ENCODE measurements at regions not wholly inside any gene's neighbourhood (a gene's known extent, or its start where the extent isn't known, plus 50 kb on each side); places are given as distances from the start of the nearest gene placed in this dataset.

DNA sequence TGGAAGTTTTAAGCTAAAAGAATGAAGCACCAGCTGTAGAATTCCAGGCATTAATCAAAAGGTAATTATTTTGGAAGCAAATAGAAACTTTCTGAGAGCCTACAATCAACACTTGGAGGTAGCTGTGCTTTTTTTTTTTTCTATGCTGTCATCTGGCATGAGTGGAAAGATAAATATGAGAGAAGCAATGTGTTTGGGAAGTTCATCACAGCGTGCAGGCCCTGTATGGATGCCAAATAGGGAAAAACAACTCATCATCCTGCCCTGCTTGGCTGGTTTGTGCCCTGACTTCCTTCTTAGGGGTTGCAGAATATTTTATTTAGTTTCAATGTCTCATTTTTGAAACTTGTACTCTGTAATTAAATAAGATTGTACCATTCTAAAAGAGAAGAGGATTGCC, 437.4 kb downstream of the PIK3C3 start:
- Histone ChIP-seq H2AFZ (ENCODE audit: low read length) (no peak overlapping the region), H3K27me3 (ENCODE audit: low read length) (no peaks in the 10 kb centered on the region), H3K4me3 (ENCODE audit: low read length) (no peak overlapping the region), H4K20me1 (ENCODE audit: low read length) (no peaks in the 10 kb centered on the region), H3F3A (ENCODE audit: low read length, unreplicated experiment) (no peaks in the 10 kb centered on the region), H3K9me3 (ENCODE audit: low read length) (no peaks in the 10 kb centered on the region), H3K4me2 (ENCODE audit: low read length) (no peak overlapping the region), H3K27ac (ENCODE audit: low read length) (no peak overlapping the region), H3K9ac (ENCODE audit: low read length) (no peak overlapping the region), H3K79me2 (ENCODE audit: low read length) (no peaks in the 10 kb centered on the region), H3K9me2 (replicated peaks; ENCODE audit: low read length) (no peaks in the 10 kb centered on the region), H3K36me3 (ENCODE audit: low read depth, low read length) (no peaks in the 10 kb centered on the region), H3K4me1 (ENCODE audit: insufficient read depth, low read length) (no peaks in the 10 kb centered on the region)
- ChIA-PET POLR2A (ENCODE audit: unreplicated experiment) (no interaction called here), CTCF (no interaction called here)
- TF ChIP-seq EZH2phosphoT487 (IDR thresholded peaks at IDR 0.05; ENCODE audit: borderline replicate concordance, low read length) (no peak), EZH2 (IDR thresholded peaks at IDR 0.05; ENCODE audit: low read length, unreplicated experiment) (no peak)
- TF ChIP-seq, protein P1, sequence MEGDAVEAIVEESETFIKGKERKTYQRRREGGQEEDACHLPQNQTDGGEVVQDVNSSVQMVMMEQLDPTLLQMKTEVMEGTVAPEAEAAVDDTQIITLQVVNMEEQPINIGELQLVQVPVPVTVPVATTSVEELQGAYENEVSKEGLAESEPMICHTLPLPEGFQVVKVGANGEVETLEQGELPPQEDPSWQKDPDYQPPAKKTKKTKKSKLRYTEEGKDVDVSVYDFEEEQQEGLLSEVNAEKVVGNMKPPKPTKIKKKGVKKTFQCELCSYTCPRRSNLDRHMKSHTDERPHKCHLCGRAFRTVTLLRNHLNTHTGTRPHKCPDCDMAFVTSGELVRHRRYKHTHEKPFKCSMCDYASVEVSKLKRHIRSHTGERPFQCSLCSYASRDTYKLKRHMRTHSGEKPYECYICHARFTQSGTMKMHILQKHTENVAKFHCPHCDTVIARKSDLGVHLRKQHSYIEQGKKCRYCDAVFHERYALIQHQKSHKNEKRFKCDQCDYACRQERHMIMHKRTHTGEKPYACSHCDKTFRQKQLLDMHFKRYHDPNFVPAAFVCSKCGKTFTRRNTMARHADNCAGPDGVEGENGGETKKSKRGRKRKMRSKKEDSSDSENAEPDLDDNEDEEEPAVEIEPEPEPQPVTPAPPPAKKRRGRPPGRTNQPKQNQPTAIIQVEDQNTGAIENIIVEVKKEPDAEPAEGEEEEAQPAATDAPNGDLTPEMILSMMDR (conservative IDR thresholded peaks at IDR 0.05; ENCODE audit: low read depth, low read length) = no peak
- ATAC-seq (no peak), DNase-seq (no peak)
- BruUV-seq (replicated peaks) = no TSS peak
- intact Hi-C loops (cut with micrococcal nuclease) = no loop called here

DNA sequence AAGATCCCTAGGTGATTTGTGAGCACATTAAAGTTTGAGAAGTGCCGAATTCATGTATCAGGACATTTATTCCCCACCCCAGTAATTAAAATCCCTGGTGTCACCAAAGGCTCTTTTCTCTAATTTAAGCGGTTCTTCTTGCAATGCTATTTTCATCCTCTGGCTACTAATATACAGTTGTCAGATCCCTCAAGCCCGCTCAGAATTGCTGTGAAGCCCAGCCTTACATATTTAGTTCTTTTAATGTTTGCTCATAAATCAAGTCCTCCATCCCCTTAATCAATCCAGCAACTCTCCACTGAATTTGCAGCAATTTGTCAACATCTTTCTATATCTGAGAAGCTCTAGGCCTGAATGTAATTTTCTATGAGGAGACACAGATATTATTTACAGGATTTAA, 437.9 kb downstream of the PIK3C3 start:
- Histone ChIP-seq H3K9ac (ENCODE audit: low read length) (no peak overlapping the region), H3K27me3 (ENCODE audit: low read length) (no peaks in the 10 kb centered on the region), H3K9me3 (ENCODE audit: low read length) (no peaks in the 10 kb centered on the region), H3K4me1 (ENCODE audit: insufficient read depth, low read length) (no peaks in the 10 kb centered on the region), H3K36me3 (ENCODE audit: low read depth, low read length) (no peaks in the 10 kb centered on the region), H3K4me3 (ENCODE audit: low read length) (no peak overlapping the region), H3F3A (ENCODE audit: low read length, unreplicated experiment) (no peaks in the 10 kb centered on the region), H3K9me2 (replicated peaks; ENCODE audit: low read length) (no peaks in the 10 kb centered on the region), H3K79me2 (ENCODE audit: low read length) (no peaks in the 10 kb centered on the region), H2AFZ (ENCODE audit: low read length) (no peak overlapping the region), H3K27ac (ENCODE audit: low read length) (no peak overlapping the region), H3K4me2 (ENCODE audit: low read length) (no peak overlapping the region), H4K20me1 (ENCODE audit: low read length) (no peaks in the 10 kb centered on the region)
- CTCF ChIA-PET = no interaction called here
- POLR2A ChIA-PET (ENCODE audit: unreplicated experiment) = no interaction called here
- intact Hi-C loops (cut with micrococcal nuclease) = no loop called here
- DNase-seq (no peak), ATAC-seq (no peak)
- BruUV-seq (replicated peaks) = no TSS peak
- TF ChIP-seq, protein P1 (conservative IDR thresholded peaks at IDR 0.05; ENCODE audit: low read depth, low read length) = no peak
- TF ChIP-seq EZH2phosphoT487 (IDR thresholded peaks at IDR 0.05; ENCODE audit: borderline replicate concordance, low read length) = no peak
- no peak for TF ChIP-seq EZH2 (IDR thresholded peaks at IDR 0.05; ENCODE audit: low read length, unreplicated experiment)

DNA sequence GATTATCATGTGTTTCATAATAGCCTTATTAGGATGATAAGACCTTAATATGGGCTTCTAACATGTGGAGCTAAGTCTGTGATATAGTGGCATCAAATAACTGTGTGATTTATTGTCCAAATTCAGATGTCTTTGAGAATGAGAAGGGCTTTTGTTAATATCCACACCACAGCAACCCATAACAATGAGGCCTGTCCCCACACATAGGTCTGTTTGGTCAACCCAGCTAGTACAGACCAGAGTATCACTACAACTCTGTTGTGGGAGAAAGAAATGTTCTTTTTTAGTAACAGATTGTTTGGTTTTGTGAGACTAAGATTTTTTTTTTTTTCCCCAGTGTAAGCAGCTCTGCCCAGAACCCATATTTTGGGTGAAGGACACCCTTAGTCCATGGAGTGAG, 439.2 kb downstream of the PIK3C3 start:
- no peaks in the 10 kb centered on the region for H3K9me2 ChIP-seq (replicated peaks; ENCODE audit: low read length)
- no peak overlapping the region for H3K9ac ChIP-seq (ENCODE audit: low read length)
- POLR2A ChIA-PET (ENCODE audit: unreplicated experiment) = no interaction called here
- no peaks in the 10 kb centered on the region for H3K9me3 ChIP-seq (ENCODE audit: low read length)
- no peaks in the 10 kb centered on the region for H4K20me1 ChIP-seq (ENCODE audit: low read length)
- no TSS peak for BruUV-seq (replicated peaks)
- TF ChIP-seq, protein P1 (conservative IDR thresholded peaks at IDR 0.05; ENCODE audit: low read depth, low read length) = no peak
- no peak for TF ChIP-seq EZH2 (IDR thresholded peaks at IDR 0.05; ENCODE audit: low read length, unreplicated experiment)
- no peak for TF ChIP-seq EZH2phosphoT487 (IDR thresholded peaks at IDR 0.05; ENCODE audit: borderline replicate concordance, low read length)
- no peaks in the 10 kb centered on the region for H3F3A ChIP-seq (ENCODE audit: low read length, unreplicated experiment)
- CTCF ChIA-PET = no interaction called here
- no peaks in the 10 kb centered on the region for H3K79me2 ChIP-seq (ENCODE audit: low read length)
- DNase-seq (no peak), ATAC-seq (no peak)
- no peak overlapping the region for H3K4me2 ChIP-seq (ENCODE audit: low read length)
- H2AFZ ChIP-seq (ENCODE audit: low read length) = no peak overlapping the region
- intact Hi-C loops (cut with micrococcal nuclease) = no loop called here
- no peaks in the 10 kb centered on the region for H3K27me3 ChIP-seq (ENCODE audit: low read length)
- H3K27ac ChIP-seq (ENCODE audit: low read length) = no peak overlapping the region
- no peak overlapping the region for H3K4me3 ChIP-seq (ENCODE audit: low read length)
- no peaks in the 10 kb centered on the region for H3K4me1 ChIP-seq (ENCODE audit: insufficient read depth, low read length)
- no peaks in the 10 kb centered on the region for H3K36me3 ChIP-seq (ENCODE audit: low read depth, low read length)
